Endothelial cell of umbilical vein (primary cell): ENCODE measurements at regions not wholly inside any gene's neighbourhood (a gene's known extent, or its start where the extent isn't known, plus 50 kb on each side); places are given as distances from the start of the nearest gene placed in this dataset.

ENCODE experiments used
- BruUV-seq: library from RNA; stranded (reverse); fragments of 400-500 nt; replicated peaks from 2 replicates; lab custom pipeline; 2021; lab: Mats Ljungman, UMichigan
- CTCF ChIA-PET: fragments of 300-600, 350-600 bp; sonication (Branson Sonifier 250); formaldehyde crosslinking; loops from one replicate; lab custom pipeline; 2021; ENCODE audit warnings: antibody characterized with exemption, inconsistent platforms; lab: Charles Lee
- POLR2A ChIA-PET: fragments of 300-600, 350-600 bp; sonication (Branson Sonifier 250); formaldehyde crosslinking; loops from one replicate; lab custom pipeline; 2021; ENCODE audit warnings: antibody characterized with exemption, inconsistent platforms; lab: Charles Lee
- DNase-seq: peaks from one replicate; pipeline ENCODE4 v3.0.0-alpha.2; 2011; ENCODE audit warnings: low read depth, low spot score
- FAIRE-seq: peaks from 2 replicates; lab custom pipeline; 2011; peaks lifted over from hg19 to GRCh38; lab: Jason Lieb, UNC
- H2AFZ ChIP-seq: 2 replicates; pipeline ENCODE4 v1.6.0; 2012; ENCODE audit warnings: low read depth, low read length, control low read depth, inconsistent platforms
- H3K27ac ChIP-seq: 2 replicates; pipeline ENCODE4 v1.5.1; 2011; ENCODE audit warnings: low read depth, mild to moderate bottlenecking, control low read depth, low read length, moderate library complexity; ENCODE audit not compliant: insufficient read depth
- H3K27me3 ChIP-seq, 2 experiments: 2 replicates each; pipeline versions ENCODE4 v1.6.0 to v1.6.1; 2011; ENCODE audit warnings: low read length in 2 of 2, mixed read lengths in 1 of 2; ENCODE audit not compliant: control insufficient read depth in 2 of 2, insufficient read depth in 2 of 2
- H3K36me3 ChIP-seq, 2 experiments: 2 replicates in 1 of 2; 3 replicates in 1 of 2; pipeline ENCODE4 v1.5.1; 2011; ENCODE audit warnings: low read length in 2 of 2, mild to moderate bottlenecking in 1 of 2, moderate library complexity in 1 of 2; ENCODE audit not compliant: control insufficient read depth in 2 of 2, insufficient read depth in 2 of 2; ENCODE audit errors: extremely low read depth in 1 of 2
- H3K4me1 ChIP-seq: 3 replicates; pipeline ENCODE4 v1.5.1; 2011; ENCODE audit warnings: mild to moderate bottlenecking, low read length; ENCODE audit not compliant: control insufficient read depth, insufficient read depth; ENCODE audit errors: extremely low read depth
- H3K4me2 ChIP-seq: 2 replicates; pipeline ENCODE4 v1.6.1; 2011; ENCODE audit warnings: low read length, control low read depth, mixed read lengths; ENCODE audit not compliant: insufficient read depth
- H3K4me3 ChIP-seq, 3 experiments: fragments of 200-600 bp in 1 of 3; sonication (generic), shearing (Covaris generic) in 1 of 3; replicated peaks in 1 of 3; 2 replicates each; pipeline ENCODE4 v1.5.1; 2011 to 2016; ENCODE audit warnings: control low read depth in 3 of 3, low read length in 3 of 3, mild to moderate bottlenecking in 2 of 3, inconsistent platforms in 1 of 3, low read depth in 1 of 3, moderate library complexity in 1 of 3; ENCODE audit not compliant: insufficient read depth in 1 of 3
- H3K79me2 ChIP-seq: 2 replicates; pipeline ENCODE4 v1.6.0; 2012; ENCODE audit warnings: low read length, inconsistent platforms; ENCODE audit not compliant: control insufficient read depth, insufficient read depth
- H3K9ac ChIP-seq: replicated peaks from 2 replicates; pipeline ENCODE3; 2011; ENCODE audit warnings: low read length, control low read depth; ENCODE audit not compliant: insufficient read depth; ENCODE audit errors: extremely low read depth
- H3K9me1 ChIP-seq: replicated peaks from 3 replicates; pipeline ENCODE4 v1.6.0; 2011; ENCODE audit warnings: mild to moderate bottlenecking, low read length; ENCODE audit not compliant: control insufficient read depth, insufficient read depth; ENCODE audit errors: extremely low read depth
- H3K9me3 ChIP-seq: replicated peaks from 2 replicates; pipeline ENCODE4 v1.5.1; 2012; ENCODE audit warnings: low read length, inconsistent platforms; ENCODE audit not compliant: control insufficient read depth, insufficient read depth
- H4K20me1 ChIP-seq: replicated peaks from 2 replicates; pipeline ENCODE3; 2011; ENCODE audit warnings: mild to moderate bottlenecking, low read length; ENCODE audit not compliant: control insufficient read depth, insufficient read depth; ENCODE audit errors: extremely low read depth
- EZH2 ChIP-seq: IDR thresholded peaks from 2 replicates; pipeline ENCODE4 v1.6.1; 2012; ENCODE audit warnings: borderline replicate concordance, low read depth, mild to moderate bottlenecking, moderate library complexity, low read length, inconsistent platforms; ENCODE audit not compliant: severe bottlenecking
- FOS ChIP-seq: IDR thresholded peaks from 2 replicates; pipeline ENCODE4 v1.6.1; 2011; ENCODE audit warnings: mild to moderate bottlenecking, low read length, moderate library complexity, borderline replicate concordance; ENCODE audit not compliant: insufficient read depth
- GATA2 ChIP-seq: IDR thresholded peaks from 2 replicates; pipeline ENCODE4 v1.7.0; 2011; ENCODE audit warnings: low read depth, mild to moderate bottlenecking, moderate library complexity, mixed read lengths, low read length; ENCODE audit not compliant: insufficient read length, insufficient read depth
- JUN ChIP-seq: IDR thresholded peaks from 2 replicates; pipeline ENCODE4 v1.6.1; 2011; ENCODE audit warnings: borderline replicate concordance, low read depth; ENCODE audit not compliant: insufficient read length, insufficient read depth
- MYC ChIP-seq: IDR thresholded peaks from one replicate; pipeline ENCODE4 v1.6.1; 2011; ENCODE audit warnings: mild to moderate bottlenecking, low read depth, low read length
- POLR2AphosphoS5 ChIP-seq: IDR thresholded peaks from 2 replicates; pipeline ENCODE4 v1.6.1; 2012; ENCODE audit warnings: low read depth, mild to moderate bottlenecking, control low read depth, low read length, moderate library complexity; ENCODE audit not compliant: insufficient read depth
- dilution Hi-C: fragments of 300-500 bp; cut with MboI; formaldehyde crosslinking; loops from one replicate; pipeline ENCODE4 v1.15.0; 2019; ENCODE audit warnings: low sequenced_read_pairs; ENCODE audit not compliant: extremely low pct_ligation_motif_present
- intact Hi-C: fragments of 100-400 bp; cut with micrococcal nuclease; formaldehyde crosslinking; loops from one replicate; pipeline ENCODE4 v1.10.0; 2022
- TF ChIP-seq, protein P1 (sequence below), 2 donors: IDR thresholded peaks; 1 replicate in 1 of 2; 2 replicates in 1 of 2; pipeline ENCODE4 v1.5.1; 2011; ENCODE audit warnings: low read length in 2 of 2, mild to moderate bottlenecking in 2 of 2, moderate library complexity in 2 of 2, control low read depth in 1 of 2, inconsistent platforms in 1 of 2, low read depth in 1 of 2; ENCODE audit not compliant: insufficient read depth in 1 of 2; ENCODE audit errors: extremely low read depth in 1 of 2

DNA sequence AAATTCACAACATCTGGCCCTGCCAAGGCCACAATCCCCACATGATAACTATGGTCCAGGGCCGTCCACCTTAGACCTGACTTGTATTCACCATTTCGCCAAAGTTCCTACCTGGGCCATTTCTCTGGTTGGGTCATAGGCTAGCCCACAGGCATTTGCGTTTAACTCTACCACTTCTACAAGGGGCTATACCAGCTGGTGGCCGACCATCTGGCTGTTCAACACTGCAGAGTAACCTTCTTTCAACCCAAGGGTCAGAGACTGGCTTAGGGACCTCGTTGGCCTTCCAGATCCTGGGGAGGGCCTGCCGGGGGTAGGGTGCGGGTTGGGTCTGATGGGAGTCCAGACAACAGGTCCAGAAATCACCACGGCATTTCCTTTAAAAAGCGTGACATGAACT lies 242.3 kb upstream of the C16orf82 start:
- no peaks in the 10 kb centered on the region for H3K36me3 ChIP-seq
- no peaks in the 10 kb centered on the region for H3K79me2 ChIP-seq
- FAIRE-seq (no peak), DNase-seq (no peak)
- no peaks in the 10 kb centered on the region for H3K4me1 ChIP-seq
- H3K27me3 ChIP-seq = no peaks in the 10 kb centered on the region
- H2AFZ ChIP-seq = no peak overlapping the region
- BruUV-seq = no TSS peak
- H3K9me1 ChIP-seq = no peaks in the 10 kb centered on the region
- ChIA-PET POLR2A (no interaction called here), CTCF (no interaction called here)
- no peak for TF ChIP-seq GATA2
- TF ChIP-seq POLR2AphosphoS5 = no peak
- TF ChIP-seq MYC = no peak
- TF ChIP-seq JUN = no peak
- TF ChIP-seq, protein P1, sequence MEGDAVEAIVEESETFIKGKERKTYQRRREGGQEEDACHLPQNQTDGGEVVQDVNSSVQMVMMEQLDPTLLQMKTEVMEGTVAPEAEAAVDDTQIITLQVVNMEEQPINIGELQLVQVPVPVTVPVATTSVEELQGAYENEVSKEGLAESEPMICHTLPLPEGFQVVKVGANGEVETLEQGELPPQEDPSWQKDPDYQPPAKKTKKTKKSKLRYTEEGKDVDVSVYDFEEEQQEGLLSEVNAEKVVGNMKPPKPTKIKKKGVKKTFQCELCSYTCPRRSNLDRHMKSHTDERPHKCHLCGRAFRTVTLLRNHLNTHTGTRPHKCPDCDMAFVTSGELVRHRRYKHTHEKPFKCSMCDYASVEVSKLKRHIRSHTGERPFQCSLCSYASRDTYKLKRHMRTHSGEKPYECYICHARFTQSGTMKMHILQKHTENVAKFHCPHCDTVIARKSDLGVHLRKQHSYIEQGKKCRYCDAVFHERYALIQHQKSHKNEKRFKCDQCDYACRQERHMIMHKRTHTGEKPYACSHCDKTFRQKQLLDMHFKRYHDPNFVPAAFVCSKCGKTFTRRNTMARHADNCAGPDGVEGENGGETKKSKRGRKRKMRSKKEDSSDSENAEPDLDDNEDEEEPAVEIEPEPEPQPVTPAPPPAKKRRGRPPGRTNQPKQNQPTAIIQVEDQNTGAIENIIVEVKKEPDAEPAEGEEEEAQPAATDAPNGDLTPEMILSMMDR (IDR thresholded peaks at IDR 0.05; ENCODE audit: extremely low read depth in 1 of 2, insufficient read depth in 1 of 2, low read depth in 1 of 2, low read length in 2 of 2) = no peak
- TF ChIP-seq FOS = no peak
- TF ChIP-seq EZH2 = no peak
- no peak overlapping the region for H3K9ac ChIP-seq
- no peak overlapping the region for H3K4me2 ChIP-seq
- H3K27ac ChIP-seq = no peak overlapping the region
- H4K20me1 ChIP-seq = no peaks in the 10 kb centered on the region
- peaks cover 2% of the 10 kb centered on the region for H3K9me3 ChIP-seq
- intact Hi-C loops (no loop called here), dilution Hi-C loops (no loop called here)
- H3K4me3 ChIP-seq = no peak overlapping the region

DNA sequence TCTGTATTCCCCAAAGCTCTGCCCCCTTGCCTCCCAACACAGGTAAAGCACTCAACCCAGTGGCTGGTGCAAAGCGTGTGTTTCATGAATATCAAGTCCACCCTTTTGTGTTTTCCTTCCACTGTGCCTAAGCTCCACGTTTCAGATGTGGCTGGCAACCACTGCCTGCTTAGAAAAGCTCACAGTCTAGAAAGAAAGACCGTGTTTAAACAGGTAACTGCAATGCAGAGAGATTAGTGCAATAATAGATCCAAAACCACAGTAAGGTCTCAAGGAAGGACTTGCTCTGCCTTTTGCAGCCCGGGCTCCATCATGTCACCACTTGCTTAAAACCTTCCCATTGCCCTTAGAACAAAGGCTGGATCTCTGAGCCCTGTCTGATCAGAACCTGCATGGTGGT lies 240.2 kb upstream of the C16orf82 start:
- no peak for FAIRE-seq
- H3K27me3 ChIP-seq = no peaks in the 10 kb centered on the region
- no peaks in the 10 kb centered on the region for H4K20me1 ChIP-seq
- no peak for TF ChIP-seq MYC
- TF ChIP-seq EZH2 = no peak
- H3K9me1 ChIP-seq = no peaks in the 10 kb centered on the region
- peaks cover 2% of the 10 kb centered on the region for H3K9me3 ChIP-seq
- H2AFZ ChIP-seq = no peak overlapping the region
- no peak overlapping the region for H3K4me3 ChIP-seq
- intact Hi-C loops = no loop called here
- ChIA-PET CTCF (no interaction called here), POLR2A (no interaction called here)
- H3K4me2 ChIP-seq = no peak overlapping the region
- dilution Hi-C loops = no loop called here
- no peaks in the 10 kb centered on the region for H3K36me3 ChIP-seq
- DNase-seq = no peak
- no peak overlapping the region for H3K27ac ChIP-seq
- no peaks in the 10 kb centered on the region for H3K79me2 ChIP-seq
- no peaks in the 10 kb centered on the region for H3K4me1 ChIP-seq
- BruUV-seq = no TSS peak
- no peak overlapping the region for H3K9ac ChIP-seq
